Bone marrow (tissue), 2 donors: ENCODE measurements at regions not wholly inside any gene's neighbourhood (a gene's known extent, or its start where the extent isn't known, plus 50 kb on each side); places are given as distances from the start of the nearest gene placed in this dataset.

Source experiments
- DNase-seq, 2 donors: peaks; one replicate each; lab custom pipeline; 2025; lab: John Stamatoyannopoulos, UW

GRCh38 chr11:8323161-8323935 is 59.7 kb upstream of the LMO1 start:
- no peak for DNase-seq

DNA sequence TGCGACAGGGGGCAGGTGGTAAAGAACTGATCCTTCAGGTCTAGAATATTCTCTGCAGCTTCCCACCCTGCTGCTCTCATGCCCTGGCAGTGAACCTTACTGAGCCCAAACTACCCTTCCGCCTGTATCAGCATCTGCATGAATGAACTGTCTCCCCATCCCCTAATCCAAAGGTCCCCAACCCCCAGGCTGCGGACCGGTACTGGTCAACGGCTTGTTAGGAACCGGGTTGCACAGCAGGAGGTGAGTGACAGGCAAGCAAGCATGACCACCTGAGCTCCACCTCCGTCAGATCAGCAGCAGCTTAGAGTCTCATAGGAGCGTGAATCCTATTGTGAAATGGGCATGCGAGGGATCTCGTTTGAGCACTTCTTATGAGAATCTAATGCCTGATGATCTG is 58.2 kb upstream of the LMO1 start:
- DNase-seq, result no peak

DNA sequence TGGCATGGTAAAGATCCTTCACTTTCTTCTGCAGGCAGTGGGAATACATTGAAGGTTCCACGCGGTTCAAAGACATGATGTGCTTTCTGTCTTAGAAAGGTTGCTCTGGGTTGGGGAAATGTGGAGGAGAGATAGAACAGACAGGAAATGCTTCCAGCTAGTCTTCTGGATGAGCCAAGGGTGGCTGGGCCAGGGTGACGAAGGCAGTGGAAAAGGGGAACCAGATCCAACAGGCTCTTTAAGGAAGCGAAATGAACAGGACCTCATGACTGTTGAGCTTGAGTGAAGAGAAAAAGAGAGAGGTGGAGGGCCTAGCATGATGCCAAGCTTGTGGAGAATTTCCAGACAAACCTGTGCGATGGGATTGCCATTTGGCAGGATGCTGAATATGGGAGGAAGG is 56.4 kb upstream of the LMO1 start:
- no peak for DNase-seq

DNA sequence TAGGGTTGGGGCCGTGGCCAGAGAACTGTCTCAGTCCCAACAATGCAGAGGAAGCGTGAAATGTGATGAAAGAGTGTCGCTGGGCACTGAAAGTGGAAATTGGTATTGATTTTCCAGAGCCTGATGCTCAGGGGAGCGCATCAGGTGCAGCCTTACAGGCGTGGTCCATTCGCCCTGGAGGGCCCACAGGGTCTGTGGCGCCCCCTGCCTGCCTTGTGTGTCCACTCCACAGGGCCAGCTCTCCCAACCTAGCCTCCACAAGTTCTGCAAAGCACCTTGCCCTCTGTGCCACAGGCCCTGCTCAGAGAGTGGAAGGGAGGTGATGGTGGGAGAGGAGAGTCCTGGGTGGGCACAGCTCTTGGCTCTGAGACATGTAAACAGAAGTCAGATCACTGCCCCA is 54.9 kb upstream of the LMO1 start:
- DNase-seq, result no peak

DNA sequence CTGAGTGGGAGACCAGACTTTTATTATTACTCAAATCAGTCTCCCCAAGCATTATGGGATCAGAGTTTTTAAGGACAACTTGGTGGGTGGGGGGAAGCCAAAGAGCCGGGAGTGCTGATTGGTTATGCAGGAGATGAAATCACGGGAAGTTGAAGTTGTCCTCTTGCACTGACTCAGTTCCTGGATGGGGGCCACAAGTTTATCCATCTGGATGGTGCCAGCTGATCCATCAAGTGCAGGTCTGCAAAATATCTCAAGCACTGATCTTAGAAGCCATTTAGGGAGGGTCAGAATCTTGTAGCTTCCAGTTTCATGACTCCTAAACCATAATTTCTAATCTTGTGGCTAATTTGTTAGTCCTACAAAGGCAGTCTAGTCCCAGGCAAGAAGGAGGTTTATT is 53.5 kb upstream of the LMO1 start:
- DNase-seq, result no peak

- no peak for DNase-seq
Observed at GRCh38 chr11:8315954-8316353, 52.3 kb upstream of the LMO1 start.

GRCh38 chr11:8315463-8315862 is 51.8 kb upstream of the LMO1 start:
- DNase-seq, result no peak

- DNase-seq, result no peak
Observed at GRCh38 chr11:8314916-8315315, 51.2 kb upstream of the LMO1 start.

DNA sequence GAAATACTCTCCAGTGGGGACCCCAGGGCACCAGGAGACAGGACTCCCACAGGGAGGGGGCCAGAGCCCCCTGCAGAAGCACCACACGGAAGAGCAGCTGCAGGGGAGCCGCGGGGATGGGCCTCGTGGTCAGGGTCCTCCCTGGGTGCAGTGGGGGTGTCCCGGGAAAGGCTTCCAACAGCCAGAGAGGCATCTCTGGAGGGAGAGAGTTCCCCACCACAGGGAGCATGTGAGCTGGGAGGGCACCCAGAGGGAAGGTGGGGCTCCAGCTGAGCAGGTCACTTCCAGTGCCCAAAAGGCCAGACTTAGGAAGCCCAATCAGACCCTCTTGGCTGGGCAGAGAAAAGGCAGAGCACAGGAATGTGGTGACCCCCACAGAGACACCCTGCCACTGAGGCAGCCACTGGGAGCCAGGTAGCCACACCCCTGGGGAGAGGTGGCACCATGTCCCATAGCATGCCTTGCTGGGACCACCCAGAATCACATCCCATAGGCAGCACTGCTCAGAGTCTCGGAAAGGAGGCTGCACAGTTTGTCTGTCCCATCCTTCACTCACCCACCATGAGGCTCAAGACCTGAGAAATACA is 49.9 kb upstream of the LMO1 start:
- no peak for DNase-seq
